ENCODE measurements at regions not wholly inside any gene's neighbourhood (a gene's known extent, or its start where the extent isn't known, plus 50 kb on each side); places are given as distances from the start of the nearest gene placed in this dataset.

GRCh38 chr18:24917767-24918166, 434.2 kb downstream of the ZNF521 start:
- H3K27ac ChIP-seq, result no peak overlapping the region
- no peak for TF ChIP-seq CTCF (conservative IDR thresholded peaks at IDR 0.05)

GRCh38 chr18:24918257-24918656, 433.7 kb downstream of the ZNF521 start:
- TF ChIP-seq CTCF (conservative IDR thresholded peaks at IDR 0.05), result no peak
- H3K27ac ChIP-seq, result no peak overlapping the region

- TF ChIP-seq CTCF (conservative IDR thresholded peaks at IDR 0.05), result no peak
- no peak overlapping the region for H3K27ac ChIP-seq
Measured at GRCh38 chr18:24919181-24919797, 432.7 kb downstream of the ZNF521 start.

GRCh38 chr18:24922491-24922890, 429.5 kb downstream of the ZNF521 start:
- H3K27ac ChIP-seq, result no peak overlapping the region
- no peak for TF ChIP-seq CTCF (conservative IDR thresholded peaks at IDR 0.05)

GRCh38 chr18:24923138-24923537, 428.8 kb downstream of the ZNF521 start:
- H3K27ac ChIP-seq, result no peak overlapping the region
- TF ChIP-seq CTCF (conservative IDR thresholded peaks at IDR 0.05), result no peak

- TF ChIP-seq CTCF (conservative IDR thresholded peaks at IDR 0.05), result no peak
- no peak overlapping the region for H3K27ac ChIP-seq
Measured at GRCh38 chr18:24924066-24924716, 427.8 kb downstream of the ZNF521 start.

- TF ChIP-seq CTCF (conservative IDR thresholded peaks at IDR 0.05), result no peak
- no peak overlapping the region for H3K27ac ChIP-seq
Measured at GRCh38 chr18:24926649-24927048, 425.3 kb downstream of the ZNF521 start.
